Endodermal cell (in vitro differentiated cells): ENCODE measurements at regions not wholly inside any gene's neighbourhood (a gene's known extent, or its start where the extent isn't known, plus 50 kb on each side); places are given as distances from the start of the nearest gene placed in this dataset.

ENCODE experiments used
- DNase-seq: peaks from one replicate; pipeline ENCODE4 v3.0.0-alpha.2; 2017
- H3K27ac ChIP-seq: 2 replicates; pipeline ENCODE4 v1.5.1; 2013; ENCODE audit warnings: mild to moderate bottlenecking, low read depth, low read length, moderate library complexity
- H3K27me3 ChIP-seq: 2 replicates; pipeline ENCODE4 v1.6.1; 2013; ENCODE audit warnings: mild to moderate bottlenecking, low read length, moderate library complexity; ENCODE audit not compliant: insufficient read depth, control insufficient read depth, poor library complexity, severe bottlenecking
- H3K36me3 ChIP-seq: 2 replicates; pipeline ENCODE4 v1.7.0; 2013; ENCODE audit warnings: mild to moderate bottlenecking, low read length, moderate library complexity; ENCODE audit not compliant: control insufficient read depth, insufficient read depth
- H3K4me1 ChIP-seq: one replicate; pipeline ENCODE4 v1.7.0; 2013; ENCODE audit warnings: low read length; ENCODE audit not compliant: control insufficient read depth, insufficient read depth
- H3K4me3 ChIP-seq: 2 replicates; pipeline ENCODE4 v1.5.1; 2013; ENCODE audit warnings: mild to moderate bottlenecking, low read length, moderate library complexity
- H3K9ac ChIP-seq: 2 replicates; pipeline ENCODE4 v1.6.1; 2013; ENCODE audit warnings: mild to moderate bottlenecking, low read length, moderate library complexity; ENCODE audit not compliant: poor library complexity, severe bottlenecking; ENCODE audit errors: extremely low read depth
- H3K9me3 ChIP-seq: 2 replicates; pipeline ENCODE4 v1.6.1; 2013; ENCODE audit warnings: mild to moderate bottlenecking, low read length, moderate library complexity; ENCODE audit not compliant: control insufficient read depth
- H3K27ac Mint-ChIP-seq: 2 replicates; pipeline ENCODE4 v1.8.0; 2020; ENCODE audit warnings: mixed read lengths
- H3K27me3 Mint-ChIP-seq: 2 replicates; pipeline ENCODE4 v1.8.0; 2021; ENCODE audit warnings: mild to moderate bottlenecking, mixed read lengths; ENCODE audit not compliant: insufficient read depth
- H3K36me3 Mint-ChIP-seq: 2 replicates; pipeline ENCODE4 v1.8.0; 2020; ENCODE audit warnings: low read depth, mixed read lengths
- H3K4me1 Mint-ChIP-seq: 2 replicates; pipeline ENCODE4 v1.8.0; 2020; ENCODE audit warnings: mixed read lengths
- H3K4me3 Mint-ChIP-seq: 2 replicates; pipeline ENCODE4 v1.8.0; 2020; ENCODE audit warnings: mild to moderate bottlenecking, moderate library complexity, mixed read lengths
- H3K9me3 Mint-ChIP-seq: 2 replicates; pipeline ENCODE4 v1.8.0; 2020; ENCODE audit warnings: mild to moderate bottlenecking, mixed read lengths
- CTCF ChIP-seq: fragments of 200-600 bp; sonication (generic); conservative IDR thresholded peaks from 2 replicates; pipeline ENCODE4 v1.5.0; 2021; ENCODE audit warnings: antibody characterized with exemption, mild to moderate bottlenecking
- WGBS, 2 experiments: methylation state at CpG; one replicate each; pipeline versions ENCODE4 v1.1.5 to v1.1.7; 2013; ENCODE audit warnings: missing lambda C conversion rate in 2 of 2, mixed read lengths in 1 of 2; ENCODE audit not compliant: insufficient coverage in 1 of 2, insufficient read length in 1 of 2; 5-methylcytosine and 5-hydroxymethylcytosine counted together

- no peak for DNase-seq
- Mint-ChIP-seq H3K4me3 (no peak overlapping the region), H3K9me3 (peaks cover 3% of the 10 kb centered on the region), H3K27ac (no peak overlapping the region), H3K4me1 (no peaks in the 10 kb centered on the region), H3K36me3 (no peaks in the 10 kb centered on the region), H3K27me3 (no peaks in the 10 kb centered on the region)
- Histone ChIP-seq H3K9ac (no peak overlapping the region), H3K4me1 (no peaks in the 10 kb centered on the region), H3K27me3 (no peaks in the 10 kb centered on the region), H3K27ac (no peak overlapping the region), H3K4me3 (no peak overlapping the region), H3K36me3 (no peaks in the 10 kb centered on the region), H3K9me3 (no peaks in the 10 kb centered on the region)
- 91 to 97% methylated on average over 7 of the region's 7 CpGs for WGBS, 2 experiments
- TF ChIP-seq CTCF, result no peak
These were observed 89.7 kb upstream of the FHIT start for GRCh38 chr3:61340931-61341461.

- Histone ChIP-seq H3K4me3 (no peak overlapping the region), H3K27ac (no peak overlapping the region), H3K36me3 (no peaks in the 10 kb centered on the region), H3K27me3 (no peaks in the 10 kb centered on the region), H3K4me1 (no peaks in the 10 kb centered on the region), H3K9me3 (no peaks in the 10 kb centered on the region), H3K9ac (no peak overlapping the region)
- no peaks in the 10 kb centered on the region for H3K36me3 Mint-ChIP-seq
- H3K27me3 Mint-ChIP-seq, result no peaks in the 10 kb centered on the region
- H3K27ac Mint-ChIP-seq, result peak overlapping the region; percentile 24
- peaks cover 1% of the 10 kb centered on the region for H3K9me3 Mint-ChIP-seq
- no peaks in the 10 kb centered on the region for H3K4me1 Mint-ChIP-seq
- no peak overlapping the region for H3K4me3 Mint-ChIP-seq
- no peak for DNase-seq
- TF ChIP-seq CTCF, result no peak
These were observed 92.3 kb upstream of the FHIT start for GRCh38 chr3:61343543-61343942.

GRCh38 chr3:61345020-61345419 is 93.8 kb upstream of the FHIT start:
- Histone ChIP-seq H3K36me3 (no peaks in the 10 kb centered on the region), H3K27me3 (no peaks in the 10 kb centered on the region), H3K4me1 (no peaks in the 10 kb centered on the region), H3K4me3 (no peak overlapping the region), H3K27ac (no peak overlapping the region), H3K9me3 (no peaks in the 10 kb centered on the region), H3K9ac (no peak overlapping the region)
- Mint-ChIP-seq H3K4me3 (no peak overlapping the region), H3K27ac (no peak overlapping the region), H3K4me1 (no peaks in the 10 kb centered on the region), H3K9me3 (no peaks in the 10 kb centered on the region), H3K27me3 (no peaks in the 10 kb centered on the region), H3K36me3 (no peaks in the 10 kb centered on the region)
- 100% methylated on average over 1 of the region's 2 CpGs; no CpG with 5 or more reads in 1 of the 2 experiments for WGBS, 2 experiments
- TF ChIP-seq CTCF, result peak; percentile 54
- no peak for DNase-seq
